ENCODE measurements at regions not wholly inside any gene's neighbourhood (a gene's known extent, or its start where the extent isn't known, plus 50 kb on each side); places are given as distances from the start of the nearest gene placed in this dataset.

DNA sequence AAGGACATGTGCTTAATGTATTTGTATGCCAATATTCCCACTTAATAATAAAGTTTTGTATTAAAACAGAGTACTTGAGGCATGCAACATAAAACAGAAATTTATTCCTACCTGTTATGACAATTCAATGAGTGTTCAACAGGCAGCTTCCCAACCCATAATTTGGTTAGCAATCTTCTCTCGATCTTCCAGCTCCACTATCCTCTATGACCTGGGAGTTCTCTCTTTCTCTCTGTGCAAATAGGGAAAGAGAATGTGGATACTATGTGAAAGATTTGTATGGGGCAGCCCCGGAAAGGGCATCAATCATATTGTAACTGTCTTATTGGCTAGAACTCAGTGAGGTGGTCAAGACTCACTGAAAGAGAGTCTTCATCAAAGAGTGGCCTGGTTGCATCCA, 644.9 kb upstream of the PCDH20 start:
- H3K36me3 ChIP-seq (ENCODE audit: control insufficient read depth, insufficient read depth, low read length): no peaks in the 10 kb centered on the region
- DNase-seq: no peak
- no peaks in the 10 kb centered on the region for H3K9me3 ChIP-seq (ENCODE audit: control insufficient read depth, low read length)
- H3K4me3 ChIP-seq (ENCODE audit: insufficient read depth, low read depth, low read length, poor library complexity, severe bottlenecking): no peak overlapping the region
- no peak overlapping the region for H3K27ac ChIP-seq (ENCODE audit: insufficient read depth, low read length, poor library complexity, severe bottlenecking)
- H3K27me3 ChIP-seq (replicated peaks; ENCODE audit: control insufficient read depth, insufficient read depth, low read length, poor library complexity, severe bottlenecking): no peaks in the 10 kb centered on the region
- H3K4me1 ChIP-seq (ENCODE audit: control insufficient read depth, insufficient read depth, low read length, poor library complexity, severe bottlenecking): no peaks in the 10 kb centered on the region

DNA sequence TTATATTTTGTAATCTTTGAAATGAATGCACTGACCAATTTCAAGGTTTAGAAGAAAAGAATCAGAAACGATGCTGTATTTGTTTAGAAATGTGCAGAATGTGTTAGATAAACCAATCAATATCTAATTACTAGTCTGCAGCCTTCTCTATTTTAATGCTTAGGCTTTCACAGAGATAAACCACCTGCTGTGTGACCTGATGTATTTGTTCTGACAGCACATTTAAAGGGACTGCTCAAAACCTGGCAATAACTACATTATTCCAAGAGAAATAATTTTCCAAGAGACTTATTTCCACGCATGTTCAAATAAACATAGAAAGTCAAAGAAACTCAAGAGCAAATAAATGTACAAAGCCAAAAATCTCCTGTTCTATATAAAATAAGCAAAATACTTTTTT, 641.6 kb upstream of the PCDH20 start:
- Histone ChIP-seq H3K9me3 (ENCODE audit: control insufficient read depth, low read length) (no peaks in the 10 kb centered on the region), H3K27me3 (replicated peaks; ENCODE audit: control insufficient read depth, insufficient read depth, low read length, poor library complexity, severe bottlenecking) (no peaks in the 10 kb centered on the region), H3K36me3 (ENCODE audit: control insufficient read depth, insufficient read depth, low read length) (no peaks in the 10 kb centered on the region), H3K4me1 (ENCODE audit: control insufficient read depth, insufficient read depth, low read length, poor library complexity, severe bottlenecking) (no peaks in the 10 kb centered on the region), H3K4me3 (ENCODE audit: insufficient read depth, low read depth, low read length, poor library complexity, severe bottlenecking) (no peak overlapping the region), H3K27ac (ENCODE audit: insufficient read depth, low read length, poor library complexity, severe bottlenecking) (no peak overlapping the region)
- no peak for DNase-seq

GRCh38 chr13:62049992-62050391, 634.3 kb upstream of the PCDH20 start:
- no peak overlapping the region for H3K27ac ChIP-seq (ENCODE audit: insufficient read depth, low read length, poor library complexity, severe bottlenecking)
- H3K4me1 ChIP-seq (ENCODE audit: control insufficient read depth, insufficient read depth, low read length, poor library complexity, severe bottlenecking): no peaks in the 10 kb centered on the region
- no peak overlapping the region for H3K4me3 ChIP-seq (ENCODE audit: insufficient read depth, low read depth, low read length, poor library complexity, severe bottlenecking)
- H3K9me3 ChIP-seq (ENCODE audit: control insufficient read depth, low read length): no peaks in the 10 kb centered on the region
- no peaks in the 10 kb centered on the region for H3K27me3 ChIP-seq (replicated peaks; ENCODE audit: control insufficient read depth, insufficient read depth, low read length, poor library complexity, severe bottlenecking)
- no peaks in the 10 kb centered on the region for H3K36me3 ChIP-seq (ENCODE audit: control insufficient read depth, insufficient read depth, low read length)
- DNase-seq: no peak

DNA sequence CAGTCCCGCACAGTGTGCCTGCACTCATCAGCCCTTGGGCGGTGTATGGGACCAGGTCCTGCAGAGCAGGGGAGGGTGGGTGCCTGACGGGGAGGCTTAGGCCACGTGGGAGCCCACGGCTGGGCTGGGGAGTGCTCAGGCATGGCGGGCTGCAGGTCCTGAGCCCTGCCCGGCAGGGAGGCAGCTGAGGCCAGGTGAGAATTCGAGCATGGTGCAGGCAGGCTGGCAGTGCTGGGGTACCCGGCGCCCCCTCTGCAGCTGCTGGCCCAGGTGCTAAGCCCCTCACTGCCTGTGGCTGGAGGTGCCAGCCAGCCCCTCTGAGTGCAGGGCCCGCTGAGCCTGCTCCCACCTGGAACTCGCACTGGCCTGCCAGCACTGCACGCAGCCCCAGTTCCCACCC, 630.9 kb upstream of the PCDH20 start:
- Histone ChIP-seq H3K9me3 (ENCODE audit: control insufficient read depth, low read length) (no peaks in the 10 kb centered on the region), H3K27me3 (replicated peaks; ENCODE audit: control insufficient read depth, insufficient read depth, low read length, poor library complexity, severe bottlenecking) (no peaks in the 10 kb centered on the region), H3K27ac (ENCODE audit: insufficient read depth, low read length, poor library complexity, severe bottlenecking) (no peak overlapping the region), H3K4me3 (ENCODE audit: insufficient read depth, low read depth, low read length, poor library complexity, severe bottlenecking) (no peak overlapping the region), H3K36me3 (ENCODE audit: control insufficient read depth, insufficient read depth, low read length) (no peaks in the 10 kb centered on the region), H3K4me1 (ENCODE audit: control insufficient read depth, insufficient read depth, low read length, poor library complexity, severe bottlenecking) (no peaks in the 10 kb centered on the region)
- DNase-seq: no peak

- no peaks in the 10 kb centered on the region for H3K36me3 ChIP-seq (ENCODE audit: control insufficient read depth, insufficient read depth, low read length)
- H3K27me3 ChIP-seq (replicated peaks; ENCODE audit: control insufficient read depth, insufficient read depth, low read length, poor library complexity, severe bottlenecking): no peaks in the 10 kb centered on the region
- no peak overlapping the region for H3K4me3 ChIP-seq (ENCODE audit: insufficient read depth, low read depth, low read length, poor library complexity, severe bottlenecking)
- no peaks in the 10 kb centered on the region for H3K4me1 ChIP-seq (ENCODE audit: control insufficient read depth, insufficient read depth, low read length, poor library complexity, severe bottlenecking)
- H3K9me3 ChIP-seq (ENCODE audit: control insufficient read depth, low read length): no peaks in the 10 kb centered on the region
- no peak for DNase-seq
- H3K27ac ChIP-seq (ENCODE audit: insufficient read depth, low read length, poor library complexity, severe bottlenecking): no peak overlapping the region
Observed at GRCh38 chr13:62043600-62043999, 628.0 kb upstream of the PCDH20 start.

- no peak overlapping the region for H3K27ac ChIP-seq (ENCODE audit: insufficient read depth, low read length, poor library complexity, severe bottlenecking)
- no peaks in the 10 kb centered on the region for H3K4me1 ChIP-seq (ENCODE audit: control insufficient read depth, insufficient read depth, low read length, poor library complexity, severe bottlenecking)
- no peaks in the 10 kb centered on the region for H3K9me3 ChIP-seq (ENCODE audit: control insufficient read depth, low read length)
- H3K4me3 ChIP-seq (ENCODE audit: insufficient read depth, low read depth, low read length, poor library complexity, severe bottlenecking): no peak overlapping the region
- no peaks in the 10 kb centered on the region for H3K36me3 ChIP-seq (ENCODE audit: control insufficient read depth, insufficient read depth, low read length)
- H3K27me3 ChIP-seq (replicated peaks; ENCODE audit: control insufficient read depth, insufficient read depth, low read length, poor library complexity, severe bottlenecking): no peaks in the 10 kb centered on the region
- no peak for DNase-seq
Observed at GRCh38 chr13:62040806-62041205, 625.2 kb upstream of the PCDH20 start.

GRCh38 chr13:62040078-62040477, 624.4 kb upstream of the PCDH20 start:
- DNase-seq: no peak
- no peak overlapping the region for H3K4me3 ChIP-seq (ENCODE audit: insufficient read depth, low read depth, low read length, poor library complexity, severe bottlenecking)
- no peaks in the 10 kb centered on the region for H3K4me1 ChIP-seq (ENCODE audit: control insufficient read depth, insufficient read depth, low read length, poor library complexity, severe bottlenecking)
- H3K27ac ChIP-seq (ENCODE audit: insufficient read depth, low read length, poor library complexity, severe bottlenecking): no peak overlapping the region
- no peaks in the 10 kb centered on the region for H3K36me3 ChIP-seq (ENCODE audit: control insufficient read depth, insufficient read depth, low read length)
- H3K9me3 ChIP-seq (ENCODE audit: control insufficient read depth, low read length): no peaks in the 10 kb centered on the region
- no peaks in the 10 kb centered on the region for H3K27me3 ChIP-seq (replicated peaks; ENCODE audit: control insufficient read depth, insufficient read depth, low read length, poor library complexity, severe bottlenecking)

DNA sequence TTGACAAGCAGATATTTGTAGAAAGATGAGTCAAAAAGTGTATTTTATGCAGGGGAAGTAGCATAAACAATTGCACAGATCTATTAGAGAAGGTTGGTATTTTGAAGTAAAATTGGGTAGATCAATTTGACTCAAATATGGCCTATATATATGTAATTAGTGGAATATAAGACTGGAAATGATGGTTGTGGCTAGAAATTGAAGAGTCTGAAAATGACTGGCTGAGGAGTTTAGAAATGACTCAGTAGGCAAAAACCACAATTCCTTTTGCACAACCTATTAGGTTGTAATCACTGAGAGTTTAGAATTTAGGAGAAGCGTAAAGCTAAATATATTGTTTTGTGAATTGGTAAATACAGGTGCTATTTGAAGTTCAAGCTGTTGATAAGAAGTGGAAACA, 622.6 kb upstream of the PCDH20 start:
- Histone ChIP-seq H3K4me3 (ENCODE audit: insufficient read depth, low read depth, low read length, poor library complexity, severe bottlenecking) (no peak overlapping the region), H3K9me3 (ENCODE audit: control insufficient read depth, low read length) (no peaks in the 10 kb centered on the region), H3K27me3 (replicated peaks; ENCODE audit: control insufficient read depth, insufficient read depth, low read length, poor library complexity, severe bottlenecking) (no peaks in the 10 kb centered on the region), H3K4me1 (ENCODE audit: control insufficient read depth, insufficient read depth, low read length, poor library complexity, severe bottlenecking) (no peaks in the 10 kb centered on the region), H3K36me3 (ENCODE audit: control insufficient read depth, insufficient read depth, low read length) (no peaks in the 10 kb centered on the region), H3K27ac (ENCODE audit: insufficient read depth, low read length, poor library complexity, severe bottlenecking) (no peak overlapping the region)
- DNase-seq: no peak

DNA sequence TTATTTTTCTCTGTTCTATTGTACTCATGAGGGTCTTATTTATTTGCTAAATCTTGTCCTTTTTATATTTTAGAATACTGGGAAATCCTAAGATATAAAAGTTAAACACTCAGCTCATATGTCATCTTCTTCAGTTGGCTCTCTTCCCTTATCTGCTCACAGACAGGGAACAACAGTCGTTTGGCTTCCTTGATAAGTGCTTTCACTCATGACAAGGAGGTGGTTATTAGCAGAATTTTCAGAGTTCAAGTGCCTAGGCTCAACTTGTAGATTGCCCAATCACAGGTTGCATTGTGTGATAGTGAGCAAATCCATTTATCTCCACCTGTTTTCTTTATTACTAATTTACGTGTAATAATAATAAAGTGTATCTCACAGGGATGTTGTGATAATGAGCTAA, 620.3 kb upstream of the PCDH20 start:
- no peak for DNase-seq
- Histone ChIP-seq H3K27ac (ENCODE audit: insufficient read depth, low read length, poor library complexity, severe bottlenecking) (no peak overlapping the region), H3K36me3 (ENCODE audit: control insufficient read depth, insufficient read depth, low read length) (no peaks in the 10 kb centered on the region)

GRCh38 chr13:62033934-62034333, 618.3 kb upstream of the PCDH20 start:
- H3K4me3 ChIP-seq (ENCODE audit: insufficient read depth, low read depth, low read length, poor library complexity, severe bottlenecking): no peak overlapping the region
- no peaks in the 10 kb centered on the region for H3K9me3 ChIP-seq (ENCODE audit: control insufficient read depth, low read length)
- H3K27me3 ChIP-seq (replicated peaks; ENCODE audit: control insufficient read depth, insufficient read depth, low read length, poor library complexity, severe bottlenecking): no peaks in the 10 kb centered on the region
- no peaks in the 10 kb centered on the region for H3K36me3 ChIP-seq (ENCODE audit: control insufficient read depth, insufficient read depth, low read length)
- no peak overlapping the region for H3K27ac ChIP-seq (ENCODE audit: insufficient read depth, low read length, poor library complexity, severe bottlenecking)
- DNase-seq: no peak
- H3K4me1 ChIP-seq (ENCODE audit: control insufficient read depth, insufficient read depth, low read length, poor library complexity, severe bottlenecking): no peaks in the 10 kb centered on the region

More for the DNA sequence above, 620.3 kb upstream of the PCDH20 start:
- H3K4me3 ChIP-seq (ENCODE audit: insufficient read depth, low read depth, low read length, poor library complexity, severe bottlenecking): no peak overlapping the region
- no peaks in the 10 kb centered on the region for H3K9me3 ChIP-seq (ENCODE audit: control insufficient read depth, low read length)
- H3K27me3 ChIP-seq (replicated peaks; ENCODE audit: control insufficient read depth, insufficient read depth, low read length, poor library complexity, severe bottlenecking): no peaks in the 10 kb centered on the region
- H3K4me1 ChIP-seq (ENCODE audit: control insufficient read depth, insufficient read depth, low read length, poor library complexity, severe bottlenecking): no peaks in the 10 kb centered on the region

- Histone ChIP-seq H3K27me3 (replicated peaks; ENCODE audit: control insufficient read depth, insufficient read depth, low read length, poor library complexity, severe bottlenecking) (no peaks in the 10 kb centered on the region), H3K4me1 (ENCODE audit: control insufficient read depth, insufficient read depth, low read length, poor library complexity, severe bottlenecking) (no peaks in the 10 kb centered on the region), H3K9me3 (ENCODE audit: control insufficient read depth, low read length) (no peaks in the 10 kb centered on the region), H3K4me3 (ENCODE audit: insufficient read depth, low read depth, low read length, poor library complexity, severe bottlenecking) (no peak overlapping the region), H3K27ac (ENCODE audit: insufficient read depth, low read length, poor library complexity, severe bottlenecking) (no peak overlapping the region), H3K36me3 (ENCODE audit: control insufficient read depth, insufficient read depth, low read length) (no peaks in the 10 kb centered on the region)
- no peak for DNase-seq
Observed at GRCh38 chr13:62022369-62022768, 606.7 kb upstream of the PCDH20 start.

Measured in effector memory CD4-positive, alpha-beta T cell (primary cell).